HG03439 (cell line): ENCODE measurements at regions not wholly inside any gene's neighbourhood (a gene's known extent, or its start where the extent isn't known, plus 50 kb on each side); places are given as distances from the start of the nearest gene placed in this dataset.
"Not testable (repeated sequence)": the region's sequence is repeated elsewhere in the genome, so short reads cannot be mapped to it uniquely, and the experiment has no call there.

Experiments
- ATAC-seq: cut with Tn5 transposase; IDR thresholded peaks from one replicate; pipeline ENCODE4 v1.9.1; 2021; ENCODE audit warnings: mild to moderate bottlenecking, moderate library complexity; ENCODE audit not compliant: unreplicated experiment

GRCh38 chr18:45339810-45340550 is 275.3 kb upstream of the SLC14A2 start:
- ATAC-seq = no peak

GRCh38 chr18:45340884-45341283 is 274.4 kb upstream of the SLC14A2 start:
- ATAC-seq = no peak

GRCh38 chr18:45341454-45341853 is 273.8 kb upstream of the SLC14A2 start:
- no peak for ATAC-seq

GRCh38 chr18:45342166-45342565 is 273.1 kb upstream of the SLC14A2 start:
- ATAC-seq = no peak

- no peak for ATAC-seq
These were observed 272.6 kb upstream of the SLC14A2 start for GRCh38 chr18:45342653-45343052.

- no peak for ATAC-seq
These were observed 271.9 kb upstream of the SLC14A2 start for GRCh38 chr18:45343365-45343764.

GRCh38 chr18:45344680-45345079 is 270.6 kb upstream of the SLC14A2 start:
- not testable (repeated sequence) for ATAC-seq

- ATAC-seq = no peak
These were observed 266.3 kb upstream of the SLC14A2 start for GRCh38 chr18:45349019-45349418.

- no peak for ATAC-seq
These were observed 265.8 kb upstream of the SLC14A2 start for GRCh38 chr18:45349467-45349866.

- ATAC-seq = no peak
These were observed 264.7 kb upstream of the SLC14A2 start for GRCh38 chr18:45350404-45351156.

GRCh38 chr18:45352874-45353273 is 262.4 kb upstream of the SLC14A2 start:
- no peak for ATAC-seq

GRCh38 chr18:45353530-45353929 is 261.7 kb upstream of the SLC14A2 start:
- no peak for ATAC-seq

GRCh38 chr18:45355944-45356520 is 259.2 kb upstream of the SLC14A2 start:
- ATAC-seq = no peak

GRCh38 chr18:45357686-45358470 is 257.4 kb upstream of the SLC14A2 start:
- ATAC-seq = no peak

GRCh38 chr18:45359275-45360009 is 255.8 kb upstream of the SLC14A2 start:
- no peak for ATAC-seq

- ATAC-seq = no peak
These were observed 254.0 kb upstream of the SLC14A2 start for GRCh38 chr18:45361125-45361851.

- ATAC-seq = no peak
These were observed 252.1 kb upstream of the SLC14A2 start for GRCh38 chr18:45363196-45363595.

GRCh38 chr18:45365835-45366234 is 249.4 kb upstream of the SLC14A2 start:
- no peak for ATAC-seq

- ATAC-seq = no peak
These were observed 244.8 kb upstream of the SLC14A2 start for GRCh38 chr18:45370255-45371010.
